GM21367 (cell line): ENCODE measurements at regions not wholly inside any gene's neighbourhood (a gene's known extent, or its start where the extent isn't known, plus 50 kb on each side); places are given as distances from the start of the nearest gene placed in this dataset.

ENCODE experiments used
- ATAC-seq: cut with Tn5 transposase; IDR thresholded peaks from one replicate; pipeline ENCODE4 v1.9.1; 2021; ENCODE audit not compliant: unreplicated experiment

GRCh38 chr4:1512738-1513660 is 106.8 kb upstream of the NKX1-1 start:
- no peak for ATAC-seq

- ATAC-seq, result no peak
These were observed 106.0 kb upstream of the NKX1-1 start for GRCh38 chr4:1512051-1512737.

- ATAC-seq, result no peak
These were observed 105.3 kb upstream of the NKX1-1 start for GRCh38 chr4:1511441-1512041.

DNA sequence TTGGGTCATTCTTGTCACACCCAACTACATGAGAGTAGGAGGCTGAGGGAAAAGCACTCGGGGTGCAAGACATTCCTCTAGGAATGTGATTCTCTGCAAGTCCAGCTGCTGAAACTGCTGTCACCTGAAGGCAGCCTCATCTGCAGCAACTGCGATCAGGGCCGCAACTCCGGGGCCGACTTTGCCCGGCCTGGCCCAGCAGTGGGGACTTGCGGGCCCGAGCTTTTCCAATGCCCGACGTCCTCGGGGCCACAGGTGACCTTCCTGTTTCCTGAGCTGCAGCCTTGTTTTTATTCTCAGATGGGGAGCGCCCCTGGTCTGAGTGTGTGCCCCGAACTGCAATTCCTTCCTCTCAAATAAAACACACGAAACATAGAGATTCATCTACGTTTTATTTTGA is 104.7 kb upstream of the NKX1-1 start:
- no peak for ATAC-seq

- ATAC-seq, result no peak
These were observed 103.1 kb upstream of the NKX1-1 start for GRCh38 chr4:1509366-1509765.

DNA sequence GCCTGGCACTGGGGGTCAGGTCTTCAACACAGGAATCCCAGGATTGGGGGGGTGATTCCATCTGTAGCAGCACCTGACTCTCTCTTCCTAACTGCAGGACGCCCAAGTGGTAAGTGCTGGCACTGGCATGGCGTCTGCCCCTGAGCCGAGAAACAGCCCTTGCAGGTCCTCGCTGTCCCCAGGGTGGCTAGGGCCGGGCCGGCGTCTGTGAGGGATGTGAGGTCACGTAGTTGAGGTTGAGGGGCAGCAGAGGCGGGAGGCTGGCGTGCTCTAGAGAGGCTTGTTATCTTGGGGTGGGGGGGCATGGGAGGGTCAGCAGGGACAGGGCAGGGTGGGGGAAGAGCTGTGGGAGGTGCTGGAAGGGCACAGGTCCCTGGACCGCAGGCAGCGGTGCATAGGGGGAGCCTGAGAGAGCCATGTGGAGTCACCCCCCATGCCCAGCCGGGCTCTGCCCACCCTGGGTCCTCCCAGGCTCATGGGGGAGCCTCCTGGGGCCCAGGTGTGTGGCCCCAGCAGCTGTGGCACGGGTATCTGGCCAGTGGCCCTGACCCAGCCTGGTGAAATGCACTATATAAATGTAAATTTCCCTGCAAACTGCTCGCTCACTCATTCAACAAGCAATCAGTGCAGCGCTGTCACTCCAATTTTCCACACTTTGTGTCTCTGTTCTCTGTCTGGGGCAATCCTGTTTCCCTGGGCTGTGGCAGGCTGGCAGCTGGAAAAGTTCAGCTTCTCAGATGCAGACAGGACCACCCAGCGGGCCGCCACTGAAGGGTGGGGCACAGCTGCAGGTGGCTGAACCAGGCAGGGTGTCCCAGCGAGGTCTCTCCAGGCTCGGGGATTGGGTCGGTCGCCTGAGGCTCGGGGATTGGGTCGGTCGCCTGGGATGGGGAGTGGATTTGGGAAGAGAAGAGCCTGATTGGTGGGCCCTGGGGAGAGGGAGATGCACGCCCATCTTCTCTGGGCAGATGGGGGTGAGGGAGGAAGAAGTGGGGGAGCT is 102.2 kb upstream of the NKX1-1 start:
- no peak for ATAC-seq

DNA sequence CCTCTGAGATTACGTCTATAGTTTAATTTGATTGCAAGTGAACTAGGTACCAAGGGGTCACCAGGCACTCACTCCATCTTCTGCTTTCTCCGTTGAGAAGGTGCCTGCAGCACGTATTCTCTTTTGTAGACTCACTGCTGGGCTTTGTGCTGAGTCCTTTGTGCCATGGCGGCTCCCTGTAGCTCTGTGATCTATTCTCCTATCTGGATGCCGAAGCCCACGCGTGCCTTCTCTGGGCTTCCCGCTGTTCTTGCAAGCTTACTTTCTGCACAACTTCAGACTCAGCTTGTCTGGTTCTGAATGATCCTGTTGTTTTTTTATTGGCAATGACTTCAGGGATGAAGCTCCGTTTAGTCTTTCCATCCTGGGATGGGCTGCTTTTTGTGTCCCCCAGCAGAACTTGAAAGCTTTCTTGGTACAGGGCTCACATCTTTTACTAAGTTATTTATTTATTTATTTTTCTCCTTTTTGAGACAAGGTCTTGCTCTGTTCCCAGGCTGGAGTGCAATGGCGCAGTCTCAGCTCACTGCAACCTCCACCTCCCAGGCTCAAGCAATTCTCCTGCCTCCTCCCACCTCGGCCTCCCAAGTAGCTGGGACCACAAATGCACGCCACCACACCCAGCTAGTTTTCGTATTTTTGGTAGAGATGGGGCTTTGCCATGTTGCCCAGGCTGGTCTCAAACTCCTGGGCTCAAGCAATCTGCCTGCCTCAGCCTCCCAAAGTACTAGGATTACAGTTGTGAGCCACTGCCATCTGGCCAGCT is 100.9 kb upstream of the NKX1-1 start:
- ATAC-seq, result no peak

DNA sequence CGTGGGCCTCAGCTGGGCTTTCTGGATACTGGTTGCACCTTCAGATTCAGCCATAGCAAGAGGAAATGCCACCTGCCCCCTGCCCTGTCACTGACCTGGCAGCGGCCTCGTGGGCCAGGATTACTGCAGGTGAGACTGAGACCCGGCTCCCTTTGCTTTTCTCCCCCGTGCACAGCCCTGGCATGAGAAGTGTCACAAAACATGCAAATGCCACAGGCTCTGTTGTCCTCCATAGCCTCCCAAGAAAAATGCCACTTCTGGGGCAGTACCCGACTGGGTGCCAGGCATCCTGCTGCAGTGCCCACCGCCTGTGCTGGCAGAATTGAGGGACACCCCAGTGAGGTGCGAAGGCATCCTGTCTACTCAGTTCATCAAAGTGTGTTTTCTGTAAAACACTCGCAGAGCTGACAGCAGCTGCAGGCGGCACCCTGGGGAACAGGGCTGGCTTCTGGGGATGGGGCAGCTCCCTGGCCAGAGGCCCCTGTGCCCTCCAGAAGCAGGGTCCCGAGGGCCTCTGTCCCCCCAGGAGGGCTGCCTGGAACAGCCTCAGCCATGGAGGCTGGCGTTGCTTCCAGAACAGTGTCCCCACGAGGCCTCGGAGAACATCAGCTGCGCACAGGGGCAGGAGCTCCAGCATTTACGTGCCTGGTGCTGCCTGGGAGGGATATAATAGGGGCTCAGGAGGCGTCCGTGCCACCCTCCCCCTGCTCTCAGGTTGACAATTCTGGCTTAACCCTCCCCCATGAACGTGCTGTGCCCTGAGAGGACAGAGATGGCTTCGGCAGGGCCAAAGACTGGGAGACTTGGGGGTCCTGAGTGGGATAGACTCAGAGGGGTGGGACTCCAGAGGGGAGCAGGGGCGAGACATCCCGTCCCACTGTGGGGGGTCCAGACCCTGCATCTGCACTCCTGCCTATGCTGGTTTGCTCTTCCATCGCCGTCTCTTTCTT is 99.5 kb upstream of the NKX1-1 start:
- no peak for ATAC-seq

DNA sequence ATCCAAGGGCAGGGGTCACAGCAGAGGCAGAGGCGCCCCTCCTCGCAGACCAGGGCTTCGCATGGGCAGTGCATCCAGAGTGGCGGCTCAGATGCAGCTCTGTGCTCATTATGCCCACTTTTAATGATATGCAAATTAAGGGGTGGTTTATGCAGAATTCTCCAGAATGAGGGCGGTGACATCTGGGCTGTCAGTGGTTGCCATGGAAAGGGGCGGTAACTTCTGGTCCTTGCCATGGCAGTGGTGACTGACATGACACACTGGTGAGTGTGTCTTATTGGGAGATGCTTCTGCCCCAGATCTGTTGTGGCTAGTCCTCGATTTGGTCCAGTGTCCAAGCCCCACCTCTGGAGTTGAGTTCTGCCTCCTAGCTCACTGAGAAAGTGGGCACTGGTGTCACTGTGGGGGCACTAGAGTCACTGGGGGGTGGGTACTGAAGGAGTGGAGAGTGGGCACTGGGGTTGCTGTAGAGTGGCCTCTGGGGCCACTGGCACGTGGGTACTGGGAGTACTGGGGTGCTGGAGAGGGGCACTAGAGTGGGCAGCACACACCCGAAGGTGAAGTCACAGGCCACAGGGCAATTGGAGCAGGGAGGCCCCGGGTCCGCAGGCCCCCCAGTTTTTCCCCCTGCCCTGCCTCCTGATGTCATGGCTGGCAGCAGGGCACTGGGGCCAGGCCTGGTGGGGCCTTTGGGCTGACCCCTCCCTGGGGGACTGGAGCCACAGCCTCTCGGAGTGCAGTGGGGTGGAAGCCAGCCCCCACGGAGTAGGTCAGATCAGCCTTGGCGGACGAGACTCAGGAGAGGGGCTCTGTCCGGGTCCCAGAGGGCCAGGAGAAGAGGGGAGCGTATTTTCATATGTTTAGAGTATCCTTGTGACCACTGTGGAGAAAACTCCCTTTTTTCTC is 98.6 kb upstream of the NKX1-1 start:
- no peak for ATAC-seq

- no peak for ATAC-seq
These were observed 97.6 kb upstream of the NKX1-1 start for GRCh38 chr4:1503583-1504471.

GRCh38 chr4:1502976-1503375 is 96.7 kb upstream of the NKX1-1 start:
- no peak for ATAC-seq

DNA sequence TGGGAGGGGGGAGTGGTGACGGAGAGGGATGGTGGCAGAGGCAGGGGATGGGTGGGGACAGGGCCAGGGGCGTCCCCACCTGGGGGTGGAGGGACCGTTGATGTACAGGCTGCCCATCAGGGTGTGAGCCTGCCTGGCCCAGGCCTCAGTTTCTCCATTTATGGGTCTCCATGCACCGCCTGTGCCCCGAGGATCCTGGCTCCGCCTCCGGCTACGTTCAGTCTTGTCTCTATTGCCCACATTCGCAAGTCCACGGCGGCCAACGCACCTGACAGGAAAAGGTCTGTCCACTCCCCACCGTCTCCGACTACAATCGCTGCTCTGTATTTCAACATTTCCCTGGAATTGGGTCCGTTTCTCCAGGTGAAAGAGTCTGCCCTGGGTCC is 96.3 kb upstream of the NKX1-1 start:
- no peak for ATAC-seq

- ATAC-seq, result no peak
These were observed 95.7 kb upstream of the NKX1-1 start for GRCh38 chr4:1501754-1502500.

DNA sequence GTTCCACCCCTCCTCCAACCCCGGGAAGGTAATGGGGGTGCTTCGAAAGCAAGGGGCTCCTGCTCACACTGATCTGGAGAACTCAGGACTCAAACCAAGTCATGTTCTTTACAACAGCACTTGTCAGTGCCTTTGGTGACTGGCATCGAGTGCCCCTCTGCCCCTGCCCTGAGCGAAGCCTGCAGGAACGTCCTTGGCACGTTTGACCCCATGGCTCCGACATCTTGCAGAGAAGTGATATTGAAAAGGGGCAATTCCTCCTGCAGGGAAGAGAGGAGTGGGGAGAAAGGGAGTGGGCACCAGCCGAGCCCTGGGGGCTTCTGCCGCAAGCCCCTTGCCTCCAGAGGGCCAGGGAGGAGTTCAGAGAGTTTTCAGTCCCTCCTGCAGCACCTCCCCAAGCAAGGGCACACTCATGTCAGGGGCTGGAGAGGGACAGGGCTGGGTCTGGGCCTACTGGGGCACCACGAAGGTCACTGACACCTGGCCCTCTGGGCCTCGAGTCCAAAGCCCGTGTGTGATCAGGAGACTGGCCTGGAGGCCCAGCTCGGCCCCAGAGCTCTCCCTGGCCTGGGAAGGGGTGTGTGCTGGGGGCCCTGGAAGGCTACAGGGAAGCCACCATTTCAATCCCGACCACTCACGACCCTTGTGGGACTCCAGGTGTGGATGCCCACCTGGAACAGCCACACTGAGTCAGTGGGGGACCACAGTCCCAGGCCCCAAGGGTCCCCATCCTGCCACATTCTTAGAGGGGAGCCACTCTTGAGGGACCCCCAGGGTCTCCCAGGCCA is 94.9 kb upstream of the NKX1-1 start:
- ATAC-seq, result no peak

GRCh38 chr4:1500231-1500965 is 94.2 kb upstream of the NKX1-1 start:
- no peak for ATAC-seq
